ENCODE measurements at regions not wholly inside any gene's neighbourhood (a gene's known extent, or its start where the extent isn't known, plus 50 kb on each side); places are given as distances from the start of the nearest gene placed in this dataset.

GRCh38 chr2:235358981-235359471 lies 134.8 kb upstream of the AGAP1 start (continued):
- TF ChIP-seq CHD7 (IDR thresholded peaks at IDR 0.05; ENCODE audit: insufficient replicate concordance, low read length), result no peak
- no peak for TF ChIP-seq MAX (IDR thresholded peaks at IDR 0.05)
- TF ChIP-seq NRF1 (IDR thresholded peaks at IDR 0.05; ENCODE audit: low read depth, low read length), result no peak
- no peak for TF ChIP-seq YY1 (IDR thresholded peaks at IDR 0.05; ENCODE audit: low read depth, low read length)
- no peak for TF ChIP-seq EP300 (IDR thresholded peaks at IDR 0.05; ENCODE audit: borderline replicate concordance in 1 of 2, low read depth in 2 of 2, low read length in 2 of 2)
- no peak for TF ChIP-seq CTCF (IDR thresholded peaks at IDR 0.05; ENCODE audit: control extremely low read depth in 1 of 3, insufficient read depth in 1 of 3, low read depth in 1 of 3, low read length in 3 of 3)
- TF ChIP-seq JUN (IDR thresholded peaks at IDR 0.05; ENCODE audit: low read depth, low read length), result no peak
- TF ChIP-seq TAF7 (optimal IDR thresholded peaks at IDR 0.05; ENCODE audit: borderline replicate concordance, low read depth, low read length), result no peak
- no peak for TF ChIP-seq MAFK (IDR thresholded peaks at IDR 0.05; ENCODE audit: low read depth, low read length)
